HCT116 (cell line): ENCODE measurements at regions not wholly inside any gene's neighbourhood (a gene's known extent, or its start where the extent isn't known, plus 50 kb on each side); places are given as distances from the start of the nearest gene placed in this dataset.

Experiments used
- ATAC-seq: fragments of 200-7000 bp; cut with Tn5 transposase; 2 replicates; pipeline ENCODE4 v1.9.1; 2020; ENCODE audit warnings: mild to moderate bottlenecking, moderate library complexity
- BruUV-seq: library from RNA; stranded (reverse); fragments of 400-500 nt; replicated peaks from 2 replicates; lab custom pipeline; 2021; lab: Mats Ljungman, UMichigan
- CTCF ChIA-PET: fragments of 300-600 bp; sonication (Branson Sonifier 250); formaldehyde crosslinking; loops from one replicate; lab custom pipeline; 2021; ENCODE audit warnings: antibody characterized with exemption; lab: Charles Lee
- POLR2A ChIA-PET: fragments of 300-600, 350-600 bp; sonication (Branson Sonifier 250); formaldehyde crosslinking; loops from one replicate; lab custom pipeline; 2021; ENCODE audit warnings: antibody characterized with exemption; lab: Charles Lee
- RAD21 ChIA-PET, 2 experiments: fragments of 300-600 bp; sonication (Branson Sonifier 250); formaldehyde crosslinking; loops; one replicate each; lab custom pipeline; 2023; ENCODE audit warnings: low total read pairs in 2 of 2; ENCODE audit not compliant: uncharacterized antibody in 2 of 2, unreplicated experiment in 2 of 2, low non-redundant PET in 1 of 2; lab: Charles Lee
- DNase-seq: peaks from one replicate; pipeline ENCODE4 v3.0.0-alpha.2; 2010; ENCODE audit warnings: low read depth, low spot score
- H2AFZ ChIP-seq: fragments of 200-600 bp; shearing (Covaris generic), sonication (generic); 2 replicates; pipeline ENCODE4 v1.6.1; 2017; ENCODE audit warnings: low read depth, mixed run types, mixed read lengths, antibody characterized with exemption, low read length; ENCODE audit not compliant: poor library complexity, severe bottlenecking
- H3K27ac ChIP-seq: 2 replicates; pipeline ENCODE4 v1.5.1; 2012; ENCODE audit warnings: low read depth, low read length
- H3K27me3 ChIP-seq: fragments of 200-600 bp; sonication (generic); 2 replicates; pipeline ENCODE4 v1.6.1; 2016; ENCODE audit warnings: mixed run types, low read length, mixed read lengths; ENCODE audit not compliant: insufficient read depth
- H3K36me3 ChIP-seq, 2 experiments: fragments of 200-500 bp in 1 of 2; fragments of 200-600 bp in 1 of 2; sonication (Bioruptor generic) in 1 of 2; sonication (generic) in 1 of 2; 2 replicates each; pipeline versions ENCODE4 v1.5.1 to v1.6.1; 2014 to 2016; ENCODE audit warnings: low read length in 2 of 2, inconsistent platforms in 1 of 2, mixed read lengths in 1 of 2, mixed run types in 1 of 2; ENCODE audit not compliant: insufficient read depth in 2 of 2, control insufficient read depth in 1 of 2
- H3K4me1 ChIP-seq, 2 experiments: fragments of 200-600 bp in 1 of 2; sonication (generic) in 1 of 2; 2 replicates each; pipeline versions ENCODE4 v1.5.1 to v1.6.1; 2012 to 2017; ENCODE audit warnings: low read length in 2 of 2, inconsistent platforms in 1 of 2, mild to moderate bottlenecking in 1 of 2, mixed read lengths in 1 of 2, mixed run types in 1 of 2, moderate library complexity in 1 of 2; ENCODE audit not compliant: insufficient read depth in 2 of 2, control insufficient read depth in 1 of 2
- H3K4me2 ChIP-seq: fragments of 200-600 bp; sonication (generic); 2 replicates; pipeline ENCODE4 v1.6.1; 2017; ENCODE audit warnings: mixed run types, low read length, mixed read lengths
- H3K4me3 ChIP-seq, 2 experiments: fragments of 200-600 bp in 1 of 2; sonication (generic) in 1 of 2; replicated peaks in 1 of 2; 2 replicates each; pipeline ENCODE4 v1.5.1; 2011 to 2016; ENCODE audit warnings: low read length in 2 of 2, control low read depth in 1 of 2, low read depth in 1 of 2, mild to moderate bottlenecking in 1 of 2, mixed read lengths in 1 of 2, mixed run types in 1 of 2
- H3K79me2 ChIP-seq: fragments of 200-600 bp; sonication (generic); 2 replicates; pipeline ENCODE4 v1.6.1; 2017; ENCODE audit warnings: mild to moderate bottlenecking, mixed run types, low read length, moderate library complexity, mixed read lengths; ENCODE audit not compliant: insufficient read depth
- H3K9ac ChIP-seq: fragments of 200-600 bp; sonication (generic); 2 replicates; pipeline ENCODE4 v1.6.1; 2016; ENCODE audit warnings: low read length, mixed read lengths
- H3K9me2 ChIP-seq: fragments of 200-600 bp; sonication (generic), shearing (Covaris generic); 2 replicates; pipeline ENCODE4 v1.6.1; 2017; ENCODE audit warnings: mixed run types, mild to moderate bottlenecking, moderate library complexity; ENCODE audit not compliant: insufficient read depth
- H3K9me3 ChIP-seq, 2 experiments: fragments of 200-500 bp in 1 of 2; fragments of 200-600 bp in 1 of 2; sonication (Bioruptor generic) in 1 of 2; sonication (generic) in 1 of 2; 2 replicates each; pipeline ENCODE4 v1.6.1; 2014 to 2017; ENCODE audit warnings: low read length in 2 of 2, mixed read lengths in 2 of 2, inconsistent platforms in 1 of 2, low read depth in 1 of 2, mild to moderate bottlenecking in 1 of 2, mixed run types in 1 of 2, moderate library complexity in 1 of 2; ENCODE audit not compliant: control insufficient read depth in 1 of 2, insufficient read depth in 1 of 2
- H4K20me1 ChIP-seq: fragments of 200-600 bp; sonication (generic), shearing (Covaris generic); 2 replicates; pipeline ENCODE4 v1.6.1; 2017; ENCODE audit warnings: mixed run types, mild to moderate bottlenecking, moderate library complexity; ENCODE audit not compliant: insufficient read depth
- CBX3 ChIP-seq: IDR thresholded peaks from 2 replicates; pipeline ENCODE4 v1.6.1; 2012; ENCODE audit warnings: low read depth
- CEBPB ChIP-seq: IDR thresholded peaks from 2 replicates; pipeline ENCODE4 v1.6.1; 2012; ENCODE audit warnings: low read depth
- CTCF ChIP-seq, 3 experiments: fragments of 200-600 bp in 1 of 3; sonication (generic) in 1 of 3; IDR thresholded peaks in 2 of 3; conservative IDR thresholded peaks in 1 of 3; 2 replicates each; pipeline ENCODE4 v1.5.1; 2012 to 2017; ENCODE audit warnings: low read depth in 2 of 3, low read length in 2 of 3, antibody characterized with exemption in 1 of 3, borderline replicate concordance in 1 of 3, control low read depth in 1 of 3, mild to moderate bottlenecking in 1 of 3, mixed read lengths in 1 of 3, mixed run types in 1 of 3, moderate library complexity in 1 of 3; ENCODE audit not compliant: insufficient read depth in 1 of 3
- JUND ChIP-seq: IDR thresholded peaks from 2 replicates; pipeline ENCODE4 v1.6.1; 2012
- RAD21 ChIP-seq: IDR thresholded peaks from 2 replicates; pipeline ENCODE4 v1.6.1; 2012; ENCODE audit warnings: low read depth, mild to moderate bottlenecking
- SIN3A ChIP-seq: IDR thresholded peaks from 2 replicates; pipeline ENCODE4 v1.6.1; 2012; ENCODE audit warnings: low read depth
- TCF7L2 ChIP-seq: IDR thresholded peaks from 2 replicates; pipeline ENCODE4 v1.7.0; 2011; ENCODE audit warnings: borderline replicate concordance, inconsistent platforms; ENCODE audit not compliant: insufficient read depth, insufficient read length; ENCODE audit errors: extremely low read depth
- YY1 ChIP-seq: IDR thresholded peaks from 2 replicates; pipeline ENCODE4 v1.6.1; 2011; ENCODE audit warnings: low read length, low read depth, moderate library complexity, mild to moderate bottlenecking; ENCODE audit not compliant: insufficient replicate concordance; ENCODE audit errors: extremely low read depth
- ZBTB33 ChIP-seq: IDR thresholded peaks from 2 replicates; pipeline ENCODE4 v1.6.1; 2011; ENCODE audit warnings: mild to moderate bottlenecking, low read length, moderate library complexity; ENCODE audit not compliant: insufficient replicate concordance; ENCODE audit errors: extremely low read depth
- ZFX ChIP-seq: fragments of 450-650 bp; IDR thresholded peaks from 2 replicates; pipeline ENCODE4 v1.6.1; 2017
- ZNF274 ChIP-seq: fragments of 200-500 bp; sonication (Bioruptor generic); IDR thresholded peaks from 2 replicates; pipeline ENCODE4 v1.6.1; 2014; ENCODE audit warnings: mild to moderate bottlenecking, low read depth, low read length, inconsistent platforms
- intact Hi-C: fragments of 100-400 bp; cut with micrococcal nuclease; formaldehyde crosslinking; loops from 2 replicates; pipeline ENCODE4 v1.10.0; 2022

GRCh38 chr6:150765067-150765764 lies 100.3 kb upstream of the MTHFD1L start:
- TF ChIP-seq ZBTB33 = no peak
- intact Hi-C loops = no loop called here
- POLR2A ChIA-PET = no interaction called here

GRCh38 chr6:150766201-150766997 lies 99.1 kb upstream of the MTHFD1L start:
- no peak overlapping the region for H3K4me2 ChIP-seq
- H2AFZ ChIP-seq = no peak overlapping the region
- intact Hi-C loops = no loop called here
- ChIA-PET RAD21 (no interaction called here), CTCF (no interaction called here), POLR2A (no interaction called here)
- H3K79me2 ChIP-seq = no peaks in the 10 kb centered on the region
- no peak for DNase-seq
- no peak overlapping the region for H3K27ac ChIP-seq
- no peak overlapping the region for H3K4me3 ChIP-seq
- no peak for ATAC-seq
- no peaks in the 10 kb centered on the region for H4K20me1 ChIP-seq
- no peaks in the 10 kb centered on the region for H3K27me3 ChIP-seq
- H3K9me2 ChIP-seq = no peaks in the 10 kb centered on the region
- H3K4me1 ChIP-seq = no peaks in the 10 kb centered on the region
- no peaks in the 10 kb centered on the region for H3K36me3 ChIP-seq
- H3K9me3 ChIP-seq = no peaks in the 10 kb centered on the region
- BruUV-seq = no TSS peak
- H3K9ac ChIP-seq = no peak overlapping the region
- no peak for TF ChIP-seq CEBPB
- no peak for TF ChIP-seq TCF7L2
- no peak for TF ChIP-seq CBX3
- no peak for TF ChIP-seq ZNF274
- TF ChIP-seq CTCF (IDR thresholded peaks at IDR 0.05 in 2 of 3, conservative IDR thresholded peaks at IDR 0.05 in 1 of 3; ENCODE audit: borderline replicate concordance in 1 of 3, insufficient read depth in 1 of 3, low read depth in 2 of 3, low read length in 2 of 3) = no peak
- no peak for TF ChIP-seq SIN3A
- TF ChIP-seq RAD21 = no peak
- TF ChIP-seq ZBTB33 = no peak
- no peak for TF ChIP-seq ZFX
- no peak for TF ChIP-seq YY1
- TF ChIP-seq JUND = no peak

More at GRCh38 chr6:150765067-150765764, 100.3 kb upstream of the MTHFD1L start:
- Histone ChIP-seq H3K9me3 (no peaks in the 10 kb centered on the region), H3K4me3 (no peak overlapping the region), H3K9me2 (no peaks in the 10 kb centered on the region), H3K4me1 (no peaks in the 10 kb centered on the region), H3K27ac (no peak overlapping the region), H3K9ac (no peak overlapping the region), H3K4me2 (no peak overlapping the region), H3K27me3 (no peaks in the 10 kb centered on the region), H2AFZ (no peak overlapping the region), H4K20me1 (no peaks in the 10 kb centered on the region), H3K36me3 (no peaks in the 10 kb centered on the region), H3K79me2 (no peaks in the 10 kb centered on the region)
- DNase-seq = no peak
- RAD21 ChIA-PET = no interaction called here
- ATAC-seq = no peak
- CTCF ChIA-PET = interaction anchor here (1.2 kb wide), 1 partner anchor 79 kb away, joined by 3 read pairs; no protein-coding TSS in a partner anchor
- no TSS peak for BruUV-seq
